ENCODE measurements at regions not wholly inside any gene's neighbourhood (a gene's known extent, or its start where the extent isn't known, plus 50 kb on each side); places are given as distances from the start of the nearest gene placed in this dataset.

DNA sequence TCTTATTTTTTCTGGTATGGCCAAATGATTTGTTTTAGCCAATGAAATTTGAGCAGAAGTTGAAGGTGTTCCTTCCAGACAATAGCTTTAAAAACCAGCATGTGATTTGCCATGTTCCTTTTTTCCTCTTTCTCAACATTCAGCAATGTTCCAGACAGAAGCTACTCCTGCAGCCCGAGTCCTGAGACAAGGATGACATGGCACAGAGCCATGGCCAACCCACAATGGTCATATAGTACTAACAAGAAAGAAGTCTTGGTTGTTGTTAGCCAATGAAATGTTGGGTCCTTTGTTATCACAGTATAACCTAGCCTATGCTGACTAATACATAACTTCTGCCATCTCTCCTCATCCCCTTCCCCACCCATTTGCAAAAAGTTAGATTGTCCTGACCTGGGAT is 211.1 kb upstream of the STT3B start (continued):
- TF ChIP-seq, protein P1, sequence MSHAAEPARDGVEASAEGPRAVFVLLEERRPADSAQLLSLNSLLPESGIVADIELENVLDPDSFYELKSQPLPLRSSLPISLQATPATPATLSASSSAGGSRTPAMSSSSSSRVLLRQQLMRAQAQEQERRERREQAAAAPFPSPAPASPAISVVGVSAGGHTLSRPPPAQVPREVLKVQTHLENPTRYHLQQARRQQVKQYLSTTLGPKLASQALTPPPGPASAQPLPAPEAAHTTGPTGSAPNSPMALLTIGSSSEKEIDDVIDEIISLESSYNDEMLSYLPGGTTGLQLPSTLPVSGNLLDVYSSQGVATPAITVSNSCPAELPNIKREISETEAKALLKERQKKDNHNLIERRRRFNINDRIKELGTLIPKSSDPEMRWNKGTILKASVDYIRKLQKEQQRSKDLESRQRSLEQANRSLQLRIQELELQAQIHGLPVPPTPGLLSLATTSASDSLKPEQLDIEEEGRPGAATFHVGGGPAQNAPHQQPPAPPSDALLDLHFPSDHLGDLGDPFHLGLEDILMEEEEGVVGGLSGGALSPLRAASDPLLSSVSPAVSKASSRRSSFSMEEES (CRISPR knock-in tag; IDR thresholded peaks at IDR 0.05) = no peak
- no peak for TF ChIP-seq JUND (CRISPR knock-in tag; IDR thresholded peaks at IDR 0.05)
- no peak for TF ChIP-seq ZNF496 (CRISPR knock-in tag; IDR thresholded peaks at IDR 0.05; ENCODE audit: insufficient replicate concordance)
- TF ChIP-seq ZNF75D (CRISPR knock-in tag; IDR thresholded peaks at IDR 0.05; ENCODE audit: borderline replicate concordance) = no peak
- TF ChIP-seq ZSCAN30 (CRISPR knock-in tag; IDR thresholded peaks at IDR 0.05) = no peak

DNA sequence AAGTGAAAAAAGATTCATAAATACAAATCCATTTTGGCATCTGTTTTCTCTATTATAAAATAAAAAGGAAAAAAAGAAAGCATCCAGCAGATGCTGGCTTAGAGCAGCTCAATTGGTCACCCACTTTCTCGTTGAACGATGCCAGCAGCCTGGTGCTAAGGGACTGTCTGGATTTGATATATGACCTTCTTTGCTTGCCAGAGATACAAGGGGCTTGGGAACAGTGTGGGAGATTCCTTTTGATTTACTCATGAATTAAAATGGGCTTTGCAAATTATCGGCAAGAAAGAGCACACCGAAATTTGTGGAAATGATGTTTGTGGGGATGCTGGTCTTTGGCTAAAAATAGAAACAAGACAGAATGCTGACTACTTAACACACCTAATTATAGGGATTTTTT is 210.3 kb upstream of the STT3B start:
- no peaks in the 10 kb centered on the region for H4K20me1 ChIP-seq (ENCODE audit: insufficient read depth, low read length)
- TF ChIP-seq PCBP2 (optimal IDR thresholded peaks at IDR 0.05; ENCODE audit: low read depth, low read length, poor library complexity, severe bottlenecking) (no peak), ZNF33A (CRISPR knock-in tag; IDR thresholded peaks at IDR 0.05; ENCODE audit: borderline replicate concordance) (no peak), ASH2L (IDR thresholded peaks at IDR 0.05; ENCODE audit: insufficient read length, low read depth, low read length) (no peak), REL (CRISPR knock-in tag; conservative IDR thresholded peaks at IDR 0.05) (no peak), ZNF274 (CRISPR knock-in tag; IDR thresholded peaks at IDR 0.05) (no peak)
- TF ChIP-seq, protein P2, sequence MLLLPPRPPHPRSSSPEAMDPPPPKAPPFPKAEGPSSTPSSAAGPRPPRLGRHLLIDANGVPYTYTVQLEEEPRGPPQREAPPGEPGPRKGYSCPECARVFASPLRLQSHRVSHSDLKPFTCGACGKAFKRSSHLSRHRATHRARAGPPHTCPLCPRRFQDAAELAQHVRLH (CRISPR knock-in tag; IDR thresholded peaks at IDR 0.05; ENCODE audit: borderline replicate concordance, low read depth) = no peak
- TF ChIP-seq, protein P3, sequence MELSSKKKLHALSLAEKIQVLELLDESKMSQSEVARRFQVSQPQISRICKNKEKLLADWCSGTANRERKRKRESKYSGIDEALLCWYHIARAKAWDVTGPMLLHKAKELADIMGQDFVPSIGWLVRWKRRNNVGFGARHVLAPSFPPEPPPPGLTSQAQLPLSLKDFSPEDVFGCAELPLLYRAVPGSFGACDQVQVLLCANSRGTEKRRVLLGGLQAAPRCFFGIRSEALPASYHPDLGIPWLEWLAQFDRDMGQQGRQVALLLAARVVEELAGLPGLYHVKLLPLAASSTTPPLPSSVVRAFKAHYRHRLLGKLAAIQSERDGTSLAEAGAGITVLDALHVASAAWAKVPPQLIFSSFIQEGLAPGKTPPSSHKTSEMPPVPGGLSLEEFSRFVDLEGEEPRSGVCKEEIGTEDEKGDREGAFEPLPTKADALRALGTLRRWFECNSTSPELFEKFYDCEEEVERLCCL (CRISPR knock-in tag; IDR thresholded peaks at IDR 0.05; ENCODE audit: borderline replicate concordance) = no peak
- TF ChIP-seq, protein P4, sequence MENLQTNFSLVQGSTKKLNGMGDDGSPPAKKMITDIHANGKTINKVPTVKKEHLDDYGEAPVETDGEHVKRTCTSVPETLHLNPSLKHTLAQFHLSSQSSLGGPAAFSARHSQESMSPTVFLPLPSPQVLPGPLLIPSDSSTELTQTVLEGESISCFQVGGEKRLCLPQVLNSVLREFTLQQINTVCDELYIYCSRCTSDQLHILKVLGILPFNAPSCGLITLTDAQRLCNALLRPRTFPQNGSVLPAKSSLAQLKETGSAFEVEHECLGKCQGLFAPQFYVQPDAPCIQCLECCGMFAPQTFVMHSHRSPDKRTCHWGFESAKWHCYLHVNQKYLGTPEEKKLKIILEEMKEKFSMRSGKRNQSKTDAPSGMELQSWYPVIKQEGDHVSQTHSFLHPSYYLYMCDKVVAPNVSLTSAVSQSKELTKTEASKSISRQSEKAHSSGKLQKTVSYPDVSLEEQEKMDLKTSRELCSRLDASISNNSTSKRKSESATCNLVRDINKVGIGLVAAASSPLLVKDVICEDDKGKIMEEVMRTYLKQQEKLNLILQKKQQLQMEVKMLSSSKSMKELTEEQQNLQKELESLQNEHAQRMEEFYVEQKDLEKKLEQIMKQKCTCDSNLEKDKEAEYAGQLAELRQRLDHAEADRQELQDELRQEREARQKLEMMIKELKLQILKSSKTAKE (CRISPR knock-in tag; IDR thresholded peaks at IDR 0.05; ENCODE audit: borderline replicate concordance) = no peak
- DNase-seq (ENCODE audit: low spot score) (no peak), FAIRE-seq (no peak), ATAC-seq (no peak)
- no peaks in the 10 kb centered on the region for H3K27me3 ChIP-seq (ENCODE audit: control insufficient read depth in 1 of 2, insufficient read depth in 2 of 2, low read length in 2 of 2)
- intact Hi-C loops (cut with micrococcal nuclease; ENCODE audit: unreplicated experiment) = no loop called here
- no peak overlapping the region for H3K4me3 ChIP-seq (replicated peaks in 1 of 3; ENCODE audit: insufficient read depth in 1 of 3, low read depth in 2 of 3, low read length in 3 of 3)
- in situ Hi-C loops (cut with HindIII; ENCODE audit: extremely low pct_ligation_motif_present, low pct_unique_long_range_greater_than_20kb) = no loop called here
- ChIA-PET CTCF (ENCODE audit: low intra/inter-chr PET ratio, low total read pairs) (no interaction called here), POLR2A (no interaction called here)
- H3K4me2 ChIP-seq (ENCODE audit: low read depth, low read length) = no peak overlapping the region
- no peak overlapping the region for H2AFZ ChIP-seq (ENCODE audit: low read length)
- H3K4me1 ChIP-seq (ENCODE audit: insufficient read depth, low read length) = peaks cover 3% of the 10 kb centered on the region
- H3K9me3 ChIP-seq (ENCODE audit: low read length) = peaks cover under 1% of the 10 kb centered on the region; the same call in 1 of the 2 replicates
- BruUV-seq (replicated peaks) = no TSS peak
- H3K9ac ChIP-seq (ENCODE audit: insufficient read depth, low read depth, low read length) = no peak overlapping the region
- H3K27ac ChIP-seq (ENCODE audit: extremely low read length, insufficient read depth, low read length) = no peak overlapping the region
- WGBS (ENCODE audit: low lambda C conversion rate) = 79% methylated on average over 4 of the region's 4 CpGs
- no peaks in the 10 kb centered on the region for H3K79me2 ChIP-seq (ENCODE audit: insufficient read depth, low read length)
- no peaks in the 10 kb centered on the region for H3K36me3 ChIP-seq (replicated peaks in 1 of 2; ENCODE audit: control insufficient read depth in 1 of 2, insufficient read depth in 2 of 2, low read length in 2 of 2)

All from HepG2 (cell line).